Testis (tissue), 2 donors: ENCODE measurements at regions not wholly inside any gene's neighbourhood (a gene's known extent, or its start where the extent isn't known, plus 50 kb on each side); places are given as distances from the start of the nearest gene placed in this dataset.

Source experiments
- DNase-seq: peaks from one replicate; pipeline ENCODE4 v3.0.0-alpha.2; 2019
- H3K27ac ChIP-seq, 2 donors: fragments of 200-600 bp; sonication (generic); one replicate each; pipeline ENCODE4 v1.5.1; 2019
- H3K27me3 ChIP-seq: fragments of 200-600 bp; sonication (generic); one replicate; pipeline ENCODE4 v1.5.1; 2019
- H3K36me3 ChIP-seq: fragments of 200-600 bp; sonication (generic); one replicate; pipeline ENCODE4 v1.5.1; 2017; ENCODE audit warnings: low read depth; ENCODE audit errors: missing control alignments
- H3K4me1 ChIP-seq: fragments of 200-600 bp; sonication (generic); one replicate; pipeline ENCODE4 v1.5.1; 2019
- H3K4me3 ChIP-seq, 2 donors: fragments of 200-600 bp; sonication (generic); one replicate each; pipeline ENCODE4 v1.5.1; 2017 to 2019
- H3K9me3 ChIP-seq: fragments of 200-600 bp; sonication (generic); one replicate; pipeline ENCODE4 v1.5.1; 2017
- POLR2A ChIP-seq: fragments of 450-650 bp; IDR thresholded peaks from one replicate; pipeline ENCODE4 v1.6.1; 2017; ENCODE audit warnings: antibody characterized with exemption, mild to moderate bottlenecking, moderate library complexity
- WGBS, 2 donors: methylation state at CpG; one replicate each; pipeline ENCODE4 v1.1.5; 2018; 5-methylcytosine and 5-hydroxymethylcytosine counted together
- intact Hi-C: fragments of 100-400 bp; cut with DNase I; formaldehyde crosslinking; loops from one replicate; pipeline ENCODE4 v1.15.1; 2023; ENCODE audit warnings: low total_unique reads
- TF ChIP-seq, protein P1 (sequence below), 3 experiments: fragments of 450-650 bp in 2 of 3; fragments of 200-600 bp in 1 of 3; sonication (generic) in 1 of 3; IDR thresholded peaks; one replicate each; pipeline ENCODE4 v1.5.1; 2016 to 2019; ENCODE audit warnings: antibody characterized with exemption in 3 of 3, mild to moderate bottlenecking in 2 of 3, moderate library complexity in 1 of 3

DNA sequence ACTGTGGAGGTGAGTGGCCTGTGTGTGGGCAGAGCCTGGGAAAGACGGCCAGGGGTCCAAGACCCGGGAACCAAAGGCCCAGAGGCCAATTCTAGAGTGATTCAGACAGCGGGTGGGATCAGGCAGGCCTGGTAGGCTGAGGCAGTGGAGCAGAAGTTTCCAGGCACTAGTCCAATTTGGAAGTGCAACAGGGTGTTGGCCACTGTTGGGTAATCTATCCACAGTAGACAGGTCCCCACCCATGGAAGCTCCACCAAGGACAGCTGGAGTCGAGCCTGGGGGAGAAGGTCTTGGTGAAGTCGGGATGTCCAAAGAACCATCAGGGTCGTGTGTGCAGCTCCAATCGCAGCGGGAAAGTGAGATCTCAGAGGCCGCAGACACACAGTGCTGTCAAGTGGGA, 125.8 kb upstream of the COPS8 start:
- Histone ChIP-seq H3K4me1 (no peaks in the 10 kb centered on the region), H3K9me3 (no peaks in the 10 kb centered on the region), H3K36me3 (no peaks in the 10 kb centered on the region), H3K4me3 (no peak overlapping the region), H3K27me3 (no peaks in the 10 kb centered on the region), H3K27ac (no peak overlapping the region)
- no peak for TF ChIP-seq POLR2A
- TF ChIP-seq, protein P1, sequence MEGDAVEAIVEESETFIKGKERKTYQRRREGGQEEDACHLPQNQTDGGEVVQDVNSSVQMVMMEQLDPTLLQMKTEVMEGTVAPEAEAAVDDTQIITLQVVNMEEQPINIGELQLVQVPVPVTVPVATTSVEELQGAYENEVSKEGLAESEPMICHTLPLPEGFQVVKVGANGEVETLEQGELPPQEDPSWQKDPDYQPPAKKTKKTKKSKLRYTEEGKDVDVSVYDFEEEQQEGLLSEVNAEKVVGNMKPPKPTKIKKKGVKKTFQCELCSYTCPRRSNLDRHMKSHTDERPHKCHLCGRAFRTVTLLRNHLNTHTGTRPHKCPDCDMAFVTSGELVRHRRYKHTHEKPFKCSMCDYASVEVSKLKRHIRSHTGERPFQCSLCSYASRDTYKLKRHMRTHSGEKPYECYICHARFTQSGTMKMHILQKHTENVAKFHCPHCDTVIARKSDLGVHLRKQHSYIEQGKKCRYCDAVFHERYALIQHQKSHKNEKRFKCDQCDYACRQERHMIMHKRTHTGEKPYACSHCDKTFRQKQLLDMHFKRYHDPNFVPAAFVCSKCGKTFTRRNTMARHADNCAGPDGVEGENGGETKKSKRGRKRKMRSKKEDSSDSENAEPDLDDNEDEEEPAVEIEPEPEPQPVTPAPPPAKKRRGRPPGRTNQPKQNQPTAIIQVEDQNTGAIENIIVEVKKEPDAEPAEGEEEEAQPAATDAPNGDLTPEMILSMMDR (IDR thresholded peaks at IDR 0.05): no peak
- WGBS, 2 donors: 68 to 76% methylated on average over 9 of the region's 9 CpGs
- peak; percentile 26 for DNase-seq
- intact Hi-C loops: no loop called here

DNA sequence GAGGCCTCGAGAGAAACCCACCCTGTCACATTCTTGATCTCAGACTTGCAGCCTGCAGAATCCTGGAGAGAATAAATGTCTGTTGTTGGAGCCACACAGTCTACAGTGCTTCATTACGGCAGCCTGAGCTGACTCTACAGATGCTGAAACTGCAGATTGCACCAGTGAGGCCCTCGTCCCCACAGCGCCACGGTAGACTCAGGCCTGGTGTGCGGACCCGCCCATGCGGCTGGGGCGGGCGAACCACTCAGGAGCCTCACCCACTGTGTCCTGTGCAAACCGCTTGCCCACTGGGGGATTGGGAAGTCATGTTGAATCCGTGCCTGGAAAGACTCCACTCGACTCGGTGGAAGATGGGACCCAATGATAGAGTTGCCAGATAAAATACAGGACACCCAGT, 125.2 kb upstream of the COPS8 start:
- Histone ChIP-seq H3K4me1 (no peaks in the 10 kb centered on the region), H3K9me3 (no peaks in the 10 kb centered on the region), H3K27ac (no peak overlapping the region), H3K36me3 (no peaks in the 10 kb centered on the region), H3K27me3 (no peaks in the 10 kb centered on the region), H3K4me3 (no peak overlapping the region)
- TF ChIP-seq POLR2A: no peak
- no peak for DNase-seq
- intact Hi-C loops: no loop called here
- WGBS, 2 donors: 95 to 97% methylated on average over 13 to 14 of the region's 14 CpGs

DNA sequence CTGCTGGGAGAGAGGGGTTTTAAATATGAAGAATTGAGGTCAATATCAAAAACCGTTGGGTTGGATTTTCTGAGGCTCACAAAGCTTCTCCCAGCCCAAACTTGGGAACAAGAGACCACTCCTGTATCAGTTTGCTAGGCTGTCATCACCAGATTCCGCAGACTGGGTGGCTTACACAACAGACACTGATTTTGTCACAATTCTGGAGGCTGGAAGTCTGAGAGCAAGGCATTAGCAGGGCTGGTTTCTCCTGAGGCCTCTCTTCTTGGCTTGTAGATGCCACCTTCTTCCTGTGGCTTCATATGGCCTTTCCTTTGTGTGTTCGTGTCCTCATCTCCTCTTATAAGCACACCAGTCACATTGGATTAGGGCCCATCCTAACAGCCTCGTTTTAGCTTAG, 122.9 kb upstream of the COPS8 start:
- intact Hi-C loops: no loop called here
- Histone ChIP-seq H3K27me3 (no peaks in the 10 kb centered on the region), H3K27ac (no peak overlapping the region), H3K4me3 (no peak overlapping the region), H3K4me1 (no peaks in the 10 kb centered on the region), H3K9me3 (no peaks in the 10 kb centered on the region), H3K36me3 (no peaks in the 10 kb centered on the region)
- no peak for DNase-seq
- WGBS, 2 donors: 91 to 96% methylated on average over 4 of the region's 4 CpGs
- no peak for TF ChIP-seq POLR2A
- TF ChIP-seq, protein P1 (IDR thresholded peaks at IDR 0.05): no peak

DNA sequence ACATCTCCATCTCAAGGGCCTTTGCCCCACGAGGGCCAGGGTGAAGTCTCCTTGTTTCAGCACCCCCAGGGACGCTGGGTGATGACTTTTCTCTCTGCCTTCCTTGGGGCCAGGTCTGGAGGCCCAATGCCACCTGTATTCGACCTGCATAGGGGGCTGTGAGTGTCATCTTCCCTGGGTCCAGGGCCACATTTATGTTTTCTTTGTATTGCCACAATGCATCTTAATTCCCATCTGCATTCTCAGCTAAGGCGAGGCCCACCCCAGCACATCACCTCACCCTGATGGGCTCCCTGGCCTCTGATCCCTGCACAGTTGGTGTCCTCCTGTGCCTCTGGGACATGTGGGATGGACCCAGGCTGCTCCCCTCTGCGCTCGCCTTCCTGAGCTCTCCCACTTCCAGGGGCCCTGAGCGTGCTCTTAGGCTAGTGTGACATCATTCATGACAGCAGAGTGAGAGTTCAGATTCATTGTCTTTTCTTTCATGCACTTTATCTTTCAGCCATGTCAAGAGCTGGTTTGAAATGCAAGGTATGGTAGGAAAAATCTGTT, 122.0 kb upstream of the COPS8 start:
- Histone ChIP-seq H3K27ac (no peak overlapping the region), H3K4me1 (no peaks in the 10 kb centered on the region), H3K9me3 (no peaks in the 10 kb centered on the region), H3K27me3 (no peaks in the 10 kb centered on the region), H3K36me3 (no peaks in the 10 kb centered on the region), H3K4me3 (no peak overlapping the region)
- 89 to 100% methylated on average over 7 of the region's 7 CpGs for WGBS, 2 donors
- no peak for DNase-seq
- TF ChIP-seq, protein P1 (IDR thresholded peaks at IDR 0.05): no peak
- TF ChIP-seq POLR2A: no peak
- intact Hi-C loops: no loop called here

DNA sequence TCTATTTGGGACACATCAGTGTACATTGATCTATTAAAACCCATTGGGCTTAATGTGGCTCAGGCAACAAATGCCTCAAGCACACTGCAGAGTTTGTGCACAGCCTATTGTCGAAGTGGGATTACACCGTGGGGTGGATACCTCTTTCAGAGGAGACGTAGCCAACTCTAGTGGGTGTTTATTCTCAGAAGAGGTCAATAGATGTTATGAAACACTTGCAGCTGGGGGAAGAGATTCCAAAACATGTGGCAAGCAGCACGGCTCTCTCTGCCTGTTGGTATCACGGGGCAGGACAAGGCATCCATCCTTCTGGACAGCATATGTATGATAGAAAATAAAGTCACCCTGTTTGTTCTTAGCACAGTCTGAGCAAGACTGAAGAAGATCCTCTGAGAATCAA, 121.4 kb upstream of the COPS8 start:
- H3K27ac ChIP-seq: no peak overlapping the region

More for the DNA sequence above, 121.4 kb upstream of the COPS8 start:
- Histone ChIP-seq H3K9me3 (no peaks in the 10 kb centered on the region), H3K36me3 (no peaks in the 10 kb centered on the region), H3K4me3 (no peak overlapping the region), H3K4me1 (no peaks in the 10 kb centered on the region), H3K27me3 (no peaks in the 10 kb centered on the region)
- TF ChIP-seq, protein P1 (IDR thresholded peaks at IDR 0.05): no peak
- TF ChIP-seq POLR2A: no peak
- intact Hi-C loops: no loop called here
- WGBS, 2 donors: 65 to 83% methylated on average over 5 of the region's 5 CpGs
- no peak for DNase-seq
